HG02623 (cell line): ENCODE measurements at regions not wholly inside any gene's neighbourhood (a gene's known extent, or its start where the extent isn't known, plus 50 kb on each side); places are given as distances from the start of the nearest gene placed in this dataset.

Experiments
- ATAC-seq: cut with Tn5 transposase; IDR thresholded peaks from one replicate; pipeline ENCODE4 v1.9.1; 2021; ENCODE audit warnings: moderate library complexity; ENCODE audit not compliant: unreplicated experiment

DNA sequence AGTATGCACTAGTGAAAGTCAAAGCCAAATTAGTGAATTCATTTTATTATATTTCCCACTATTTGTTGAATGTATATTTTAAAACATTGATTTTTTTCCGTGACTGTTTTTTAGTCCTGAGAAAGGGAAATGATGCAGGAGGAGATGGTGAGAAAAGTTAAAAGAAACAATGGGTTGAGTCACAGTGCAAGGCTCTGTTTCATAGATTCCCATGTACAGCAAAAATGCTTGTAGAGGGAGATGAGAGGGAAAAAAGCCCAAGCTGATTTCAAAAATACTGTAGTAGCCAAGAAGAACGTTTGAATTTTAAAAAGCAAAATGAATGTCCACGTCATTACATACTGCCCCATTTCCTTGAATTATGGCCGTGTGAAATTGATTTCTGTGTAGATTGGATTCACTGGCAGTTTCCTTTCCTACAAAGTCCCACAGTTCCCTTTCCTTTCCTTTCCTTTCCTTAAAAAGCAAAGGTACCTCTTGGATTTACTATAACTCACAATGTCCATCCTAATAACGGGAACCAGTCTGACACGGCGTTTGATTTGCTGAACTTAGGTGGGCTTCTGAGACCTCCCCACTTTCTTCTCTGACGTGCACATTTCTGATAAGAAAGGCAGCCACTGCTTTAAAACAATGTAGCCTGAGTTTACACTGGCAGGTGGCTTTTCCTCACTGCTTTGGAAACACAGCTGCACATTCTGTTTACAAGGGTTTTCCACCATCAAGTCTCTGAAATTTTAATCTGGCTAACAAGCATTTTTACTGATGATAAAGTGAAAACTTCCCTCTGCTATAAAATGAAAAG, 63.7 kb downstream of the SPCS3 start:
- ATAC-seq: no peak

DNA sequence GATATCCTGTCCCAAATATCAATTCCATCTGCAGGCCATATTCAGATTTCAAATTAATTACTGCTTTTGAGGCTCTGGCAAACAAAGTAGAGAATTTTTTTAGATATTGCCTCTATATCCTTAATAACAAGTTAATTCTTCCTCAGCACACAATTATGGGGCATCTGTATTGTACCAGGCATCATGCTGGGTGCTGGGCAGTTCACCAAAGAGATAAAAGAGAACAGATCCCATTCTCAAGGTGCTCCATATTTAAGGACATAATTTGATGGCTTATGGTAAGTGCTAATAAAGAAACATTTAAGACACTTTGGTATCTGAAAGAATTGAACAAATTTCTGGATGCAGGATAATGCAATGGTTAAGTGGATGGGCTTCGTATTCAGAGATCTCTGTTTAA, 65.8 kb downstream of the SPCS3 start:
- ATAC-seq: no peak

DNA sequence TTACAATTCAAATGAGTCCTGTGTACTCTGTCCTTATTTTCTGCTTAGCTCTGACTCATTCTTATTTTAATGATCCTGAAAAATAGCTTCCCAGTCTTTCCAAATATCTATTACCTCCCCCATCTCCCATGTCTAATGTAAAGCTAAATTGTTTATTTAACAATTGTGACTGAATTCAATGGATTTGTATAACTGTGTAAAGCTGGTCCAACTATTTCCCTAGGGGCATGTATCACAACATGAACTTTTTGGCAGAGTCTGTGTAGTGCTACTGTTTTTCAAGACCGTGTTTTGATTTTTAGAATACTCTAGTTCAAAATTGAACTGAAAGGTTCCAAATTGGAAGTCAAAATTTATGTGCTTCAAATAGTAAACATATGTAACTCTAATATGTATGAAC, 67.8 kb downstream of the SPCS3 start:
- ATAC-seq: no peak

DNA sequence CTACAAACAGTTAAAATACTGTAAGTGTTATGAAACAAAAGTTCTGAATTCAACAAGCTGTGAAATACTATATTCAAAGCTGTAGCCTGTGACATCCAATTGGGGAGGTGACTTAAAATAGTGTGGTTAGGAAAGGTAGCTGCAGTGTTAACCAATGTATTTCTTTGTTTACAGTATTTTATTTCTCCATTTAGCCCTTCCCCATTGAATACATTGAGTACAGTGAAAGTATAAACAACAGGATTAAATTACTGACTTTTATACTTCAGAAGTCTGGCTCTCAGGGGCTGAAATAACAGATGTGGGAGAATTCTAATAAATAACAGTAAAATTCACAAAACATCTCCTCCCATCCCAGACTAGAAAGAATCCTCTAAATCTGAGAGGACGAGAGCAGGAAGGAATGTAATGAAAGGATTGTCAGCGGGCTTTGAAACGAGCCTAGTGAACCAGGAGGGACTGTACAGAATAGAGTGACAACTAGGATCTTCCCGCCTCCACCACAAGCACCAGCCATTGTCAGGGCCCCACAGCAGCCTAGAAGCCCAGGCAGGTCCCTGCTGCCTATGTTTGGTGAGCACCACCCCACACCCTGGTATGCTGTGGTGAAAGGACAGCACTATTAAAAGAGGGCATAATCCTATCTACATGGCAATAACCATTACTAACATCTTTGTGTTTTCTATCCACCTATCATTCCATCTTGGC, 73.7 kb downstream of the SPCS3 start:
- no peak for ATAC-seq

DNA sequence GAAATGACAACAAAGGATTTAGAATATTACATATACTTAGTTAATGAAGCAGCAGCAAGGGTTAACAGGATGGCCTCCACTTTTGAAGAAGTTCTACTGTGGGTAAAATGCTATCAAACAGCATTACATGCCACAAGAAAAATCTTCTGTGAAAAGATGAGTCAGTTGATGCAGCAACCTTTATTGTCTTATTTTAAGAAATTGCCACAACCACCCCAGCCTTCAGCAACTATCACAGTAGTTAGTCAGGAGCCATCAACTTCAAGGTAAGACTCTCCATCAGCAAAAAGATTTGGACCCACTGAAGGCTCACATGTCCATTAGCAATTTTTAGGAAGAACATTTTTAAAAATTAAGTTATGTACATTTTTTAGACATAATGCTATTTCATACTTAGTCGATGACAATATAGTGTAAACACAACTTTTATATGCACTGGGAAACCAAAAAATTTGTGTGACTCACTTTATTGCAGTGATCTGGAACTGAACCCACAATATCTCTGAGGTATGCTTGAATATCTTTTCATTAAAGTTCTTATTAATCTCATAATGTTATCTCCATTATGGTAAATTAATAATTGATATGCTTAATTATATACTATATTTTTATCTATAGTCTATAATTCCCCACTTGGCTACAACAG, 81.2 kb downstream of the SPCS3 start:
- no peak for ATAC-seq

DNA sequence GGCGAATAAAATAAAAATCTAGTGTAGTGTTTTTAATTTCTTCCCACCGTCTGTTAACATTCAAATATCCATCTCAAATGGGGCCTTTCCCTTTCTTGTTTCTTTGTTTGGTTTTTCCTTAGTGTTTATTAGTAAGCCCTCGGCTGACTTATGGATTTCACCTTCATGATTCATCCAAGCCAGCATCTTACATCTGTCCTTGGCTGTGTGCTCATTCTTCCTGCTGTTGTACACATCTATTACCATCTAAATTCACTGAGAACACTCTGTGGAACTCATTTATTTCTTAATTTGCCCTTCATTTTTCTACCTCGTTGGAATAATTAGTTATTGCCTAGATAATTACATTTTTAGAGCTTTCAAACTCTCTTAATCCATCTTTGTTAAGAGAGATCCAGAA, 84.9 kb downstream of the SPCS3 start:
- no peak for ATAC-seq

DNA sequence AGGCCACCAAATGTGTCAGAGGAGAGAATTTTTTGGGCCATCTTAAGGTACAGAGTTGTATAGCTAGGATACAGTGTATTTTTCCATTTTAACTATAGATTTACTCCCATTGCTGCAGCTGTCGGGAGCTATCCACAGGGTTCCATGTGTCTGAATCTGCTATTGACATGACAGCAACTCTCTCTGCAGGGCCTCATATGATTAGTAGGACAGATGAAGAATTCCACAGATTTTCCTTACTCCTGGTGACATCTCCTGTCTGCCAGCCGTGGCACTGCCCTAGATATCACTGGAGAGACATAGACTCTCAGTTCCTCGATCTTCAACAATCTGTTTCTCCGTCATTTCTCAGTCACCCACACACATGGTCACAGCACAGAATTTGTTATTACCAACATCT, 86.5 kb downstream of the SPCS3 start:
- ATAC-seq: no peak

DNA sequence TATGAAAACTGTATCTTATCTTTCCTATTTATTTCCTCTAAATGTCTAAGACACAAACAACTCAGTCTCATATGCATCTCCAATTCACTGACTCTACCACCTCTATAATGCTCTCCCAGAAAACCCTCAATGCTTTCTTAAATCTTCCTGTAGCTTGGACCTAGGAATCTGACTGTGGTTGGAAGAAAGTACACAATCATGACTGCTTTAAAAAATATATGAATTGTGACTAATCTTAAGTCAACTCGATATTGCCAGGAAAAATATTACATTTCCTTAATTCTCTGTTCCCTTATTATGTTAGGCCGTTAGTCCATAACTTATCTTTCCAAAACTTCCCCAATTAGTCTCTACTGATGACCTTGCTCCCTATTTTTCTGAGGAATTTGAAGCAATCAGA, 87.0 kb downstream of the SPCS3 start:
- no peak for ATAC-seq

DNA sequence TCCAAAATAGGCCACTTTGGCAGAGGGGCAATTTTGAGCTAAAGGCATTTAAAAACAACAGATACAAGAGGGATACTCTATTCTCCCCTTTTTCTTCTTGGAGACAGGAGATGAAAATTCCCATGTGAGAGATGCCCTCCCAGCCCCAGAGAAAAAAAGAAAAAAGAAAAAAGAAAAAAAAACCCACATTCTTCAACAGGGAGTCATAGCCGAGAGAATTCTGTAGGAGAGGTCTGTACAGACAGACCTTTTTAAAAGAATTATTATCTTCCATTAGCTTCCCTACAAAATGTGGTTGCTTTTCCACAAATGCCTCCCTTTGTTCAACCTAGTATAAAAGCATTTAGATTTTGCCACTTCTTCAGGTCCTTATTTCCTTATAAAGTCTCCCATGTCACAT, 89.9 kb downstream of the SPCS3 start:
- ATAC-seq: no peak

DNA sequence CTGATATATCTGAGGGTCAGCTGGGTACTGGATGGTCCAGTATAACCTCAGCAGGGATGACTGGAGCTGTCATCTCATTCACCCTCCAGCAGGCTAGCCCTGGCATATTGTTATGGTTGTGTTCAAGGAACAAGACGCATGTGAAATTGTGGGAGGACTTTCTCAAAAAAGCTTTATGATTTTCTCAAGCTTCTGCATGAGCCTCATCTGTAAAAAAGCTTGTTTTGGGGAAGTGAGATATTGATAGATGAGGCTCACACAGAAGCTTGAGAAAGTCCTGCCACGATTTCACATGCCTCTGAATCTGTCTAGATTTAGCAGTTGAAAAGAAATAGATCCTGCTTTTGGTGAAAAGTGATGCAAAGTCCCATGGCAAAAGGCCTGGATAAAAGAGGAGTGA, 93.4 kb downstream of the SPCS3 start:
- peak; percentile 70 for ATAC-seq

DNA sequence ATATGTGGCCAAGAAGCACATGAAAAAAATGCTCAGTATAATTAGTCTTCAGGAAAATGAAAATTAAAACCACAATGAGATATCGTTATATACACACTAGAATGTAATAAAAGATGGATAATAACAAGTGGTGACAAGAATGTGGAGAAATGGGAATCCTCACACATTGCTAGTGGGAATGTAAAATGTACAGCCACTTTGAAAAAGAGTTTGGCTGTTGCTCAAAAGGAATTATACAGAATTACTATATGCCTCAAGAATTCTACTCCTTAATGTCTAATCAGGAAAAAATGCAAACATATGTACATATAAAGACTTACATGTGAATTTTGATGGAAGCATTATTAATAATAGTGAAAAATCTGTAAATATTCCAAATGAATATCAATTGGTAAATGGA, 102.2 kb downstream of the SPCS3 start:
- ATAC-seq: no peak

DNA sequence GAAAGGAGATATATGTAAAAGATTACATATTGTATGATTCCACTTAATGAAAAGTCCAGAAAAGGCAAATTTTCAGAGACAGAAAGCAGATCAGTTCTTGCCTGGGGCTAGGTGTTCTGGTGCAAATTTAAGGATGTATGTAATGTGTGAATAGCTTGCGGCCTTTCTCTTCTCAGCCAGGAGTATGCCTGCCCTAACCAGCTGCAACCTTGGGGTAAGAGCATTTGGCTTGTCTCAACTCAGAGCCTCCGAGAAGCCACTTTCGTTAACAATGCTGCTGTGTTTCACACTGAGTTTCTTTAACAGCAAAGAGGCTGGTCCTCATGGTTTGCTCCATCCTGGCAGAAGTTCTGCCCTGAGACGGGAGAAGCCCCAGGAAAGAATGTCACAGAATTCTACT, 102.7 kb downstream of the SPCS3 start:
- no peak for ATAC-seq

DNA sequence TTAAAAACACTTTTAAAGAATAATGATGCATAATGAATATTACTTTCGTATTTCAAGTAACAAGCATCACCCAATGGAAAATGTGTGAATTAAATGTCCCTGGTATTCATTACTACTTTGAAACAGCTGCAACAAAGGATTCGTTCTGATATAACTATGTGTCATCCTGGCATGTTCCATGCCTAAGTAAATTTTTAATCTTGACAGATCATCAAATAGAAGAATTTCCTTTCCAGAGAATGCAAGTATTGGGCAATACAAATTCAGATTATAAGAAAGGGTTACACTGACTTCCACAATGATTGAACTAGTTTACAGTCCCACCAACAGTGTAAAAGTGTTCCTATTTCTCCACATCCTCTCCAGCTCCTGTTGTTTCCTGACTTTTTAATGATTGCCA, 105.3 kb downstream of the SPCS3 start:
- no peak for ATAC-seq

DNA sequence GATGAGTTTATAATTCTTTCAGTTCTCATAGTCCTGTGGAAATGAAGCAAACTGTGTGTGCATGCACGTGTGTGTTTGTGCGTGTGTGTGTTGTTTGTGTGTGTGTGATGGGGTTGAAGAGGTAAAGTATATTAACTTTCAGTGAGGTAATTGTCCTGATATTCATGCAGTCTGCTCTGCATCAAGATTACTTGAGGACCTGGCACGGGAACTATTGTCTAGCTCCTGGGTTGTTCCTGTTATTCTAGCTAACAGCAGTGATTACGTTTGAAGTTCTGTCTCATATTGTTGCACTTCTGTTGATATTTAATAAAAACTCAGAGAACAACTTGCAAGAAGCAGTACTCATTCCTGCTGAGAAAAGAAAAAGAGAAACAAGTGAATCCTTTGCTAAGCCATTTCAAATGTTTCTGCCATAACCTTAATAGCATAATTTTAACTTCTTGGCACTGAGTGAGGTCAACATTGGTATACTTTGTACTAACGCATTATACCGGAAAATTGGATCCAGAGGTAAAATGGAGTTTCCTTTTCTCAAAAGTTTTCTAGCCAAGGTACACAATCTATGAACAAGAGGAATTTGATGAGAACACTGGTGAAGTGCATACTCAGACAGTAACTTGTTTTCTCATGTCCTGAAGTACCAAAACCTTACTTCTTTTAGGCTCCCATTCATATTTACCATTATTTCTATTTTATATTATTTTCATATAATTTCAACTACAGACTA, 113.2 kb downstream of the SPCS3 start:
- ATAC-seq: no peak

DNA sequence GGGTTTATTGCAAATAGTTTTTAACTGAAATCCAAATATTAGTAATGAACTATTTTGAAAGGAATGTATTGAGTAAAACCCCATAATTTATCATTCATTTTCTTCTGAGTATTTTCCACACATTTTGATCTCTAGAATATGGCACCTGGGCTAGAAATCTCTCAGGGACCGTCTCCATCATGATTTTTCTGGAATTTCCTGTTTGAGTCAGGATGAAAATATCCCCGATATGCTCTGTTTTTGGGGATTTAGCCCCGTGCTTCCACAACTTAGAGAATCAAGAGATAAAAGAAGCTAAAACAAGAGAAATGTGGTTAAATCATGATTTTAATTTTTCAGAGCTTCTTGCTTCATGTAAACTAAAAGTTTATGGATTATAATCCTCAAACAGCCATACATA, 114.2 kb downstream of the SPCS3 start:
- ATAC-seq: no peak

DNA sequence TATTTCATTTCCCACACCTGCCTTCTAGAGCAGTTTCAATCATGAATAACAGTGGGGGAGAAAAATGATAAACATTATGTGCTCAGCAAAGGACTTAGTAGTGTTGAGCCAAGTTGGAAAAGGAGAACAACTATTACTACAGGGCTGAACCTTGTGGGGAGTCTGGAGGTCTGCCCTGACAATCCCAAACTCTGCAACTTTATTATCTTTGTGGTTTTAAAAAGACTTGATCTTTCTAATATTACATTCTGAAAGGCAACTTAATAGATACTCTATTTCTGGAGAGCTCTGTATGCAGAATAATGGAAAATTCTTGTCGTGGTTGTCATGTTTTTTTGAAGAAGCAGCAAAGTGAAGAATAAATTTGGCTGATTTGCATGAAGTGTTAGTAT, 116.1 kb downstream of the SPCS3 start:
- ATAC-seq: no peak

DNA sequence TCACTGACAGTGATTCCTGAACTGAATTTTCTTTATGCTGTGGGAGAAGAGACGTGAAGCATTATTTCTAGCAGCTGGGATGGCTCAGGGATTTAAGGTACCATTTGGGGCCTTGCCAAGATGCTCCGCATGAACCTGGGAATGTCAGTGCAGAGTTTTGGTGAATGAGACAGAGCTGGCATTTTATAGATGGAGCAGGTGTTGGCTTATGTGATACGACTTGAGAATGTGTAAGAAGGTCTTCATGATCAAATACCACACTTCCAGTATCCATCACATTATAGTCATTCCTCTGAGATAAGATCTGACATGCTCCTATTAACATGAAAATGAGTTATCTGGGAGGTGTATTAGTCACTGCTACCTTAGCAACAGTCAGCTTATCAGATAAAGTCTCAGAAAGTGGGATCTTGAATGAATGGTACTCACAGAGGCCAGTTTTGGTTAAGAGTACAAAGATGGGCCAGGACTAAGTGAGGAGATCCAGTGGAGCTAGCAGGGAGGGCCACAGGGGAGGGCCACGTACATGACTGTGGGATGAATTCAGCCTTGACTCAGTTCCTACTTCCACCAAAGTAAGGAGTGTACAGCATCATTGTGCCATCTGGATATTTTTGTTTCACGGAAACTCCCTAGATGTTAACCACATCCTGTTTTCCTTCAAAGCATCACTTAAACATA, 116.7 kb downstream of the SPCS3 start:
- peak; percentile 48 for ATAC-seq

DNA sequence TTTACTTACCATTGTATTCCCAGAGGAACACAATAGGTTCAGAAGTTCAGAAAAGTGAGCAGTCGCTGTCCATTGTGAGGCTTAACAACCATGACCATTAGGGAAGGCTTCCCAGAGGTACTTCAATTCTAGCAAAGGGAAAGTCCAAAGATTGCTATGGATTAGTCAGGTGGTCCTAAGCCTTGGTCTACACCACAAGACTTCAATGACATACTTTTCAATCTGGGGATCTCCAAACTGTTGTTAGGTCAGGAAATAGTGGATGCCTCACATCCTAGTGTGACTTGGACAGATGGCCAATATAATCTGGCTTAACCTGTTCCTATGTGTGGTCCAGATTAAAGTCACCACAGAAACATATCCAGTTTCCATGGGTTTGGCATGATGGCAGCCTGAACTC, 118.0 kb downstream of the SPCS3 start:
- no peak for ATAC-seq

DNA sequence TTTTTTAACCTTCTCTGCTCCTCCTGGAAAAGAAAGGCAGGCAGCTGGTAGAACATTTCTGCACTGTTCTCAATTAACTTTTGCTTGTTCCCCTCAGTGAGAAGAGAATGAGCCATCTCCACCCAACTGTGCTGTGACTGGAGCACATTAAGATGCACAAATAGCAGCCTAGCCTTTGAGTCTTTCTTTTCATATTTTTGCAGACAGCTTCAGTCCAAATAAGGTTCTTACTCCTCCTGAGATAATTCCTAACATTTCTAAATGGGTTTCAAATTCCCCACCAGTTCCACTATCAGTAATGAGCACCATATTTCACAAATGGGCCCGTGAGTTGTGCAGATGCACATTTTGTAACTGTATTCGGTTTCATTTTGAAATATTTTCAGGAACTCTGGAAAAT, 118.6 kb downstream of the SPCS3 start:
- ATAC-seq: no peak

DNA sequence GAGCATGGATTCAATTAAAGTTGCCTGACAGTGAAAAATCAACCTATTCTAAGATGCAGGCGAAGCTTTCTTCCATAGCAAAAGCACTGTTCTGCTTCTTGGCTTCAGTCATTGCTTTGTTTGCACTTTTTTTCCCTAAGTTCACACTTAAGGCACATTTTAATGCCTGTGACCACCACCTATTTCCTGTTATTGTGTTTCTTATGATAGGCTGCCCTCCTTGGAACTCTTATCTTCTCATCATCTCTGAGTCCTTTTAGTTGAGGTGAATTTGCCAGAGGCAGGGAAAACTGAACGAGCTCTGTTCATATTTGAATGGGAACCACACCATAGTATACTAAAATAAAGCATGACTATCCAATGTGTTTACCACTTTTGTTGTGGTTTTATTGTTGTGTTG, 119.8 kb downstream of the SPCS3 start:
- ATAC-seq: no peak

DNA sequence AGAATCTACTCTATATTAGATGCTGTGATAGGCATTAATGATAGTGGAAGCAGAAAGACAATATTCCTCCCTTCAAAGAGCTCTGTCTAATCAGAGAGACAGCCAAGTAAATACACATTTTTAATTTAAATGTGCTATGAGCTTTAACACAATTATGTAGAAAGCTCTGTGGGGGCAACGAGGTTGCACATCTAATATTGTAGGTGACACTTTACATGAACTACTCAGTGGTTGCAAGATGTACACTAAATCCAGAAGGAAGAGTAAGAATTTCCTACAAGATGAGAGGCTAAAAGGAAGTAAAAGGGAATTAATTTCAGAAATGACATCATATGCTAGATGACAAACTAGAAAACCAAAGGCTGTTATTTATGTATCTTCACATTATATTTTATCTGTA, 120.9 kb downstream of the SPCS3 start:
- ATAC-seq: no peak
